GM21528 (cell line): ENCODE measurements at regions not wholly inside any gene's neighbourhood (a gene's known extent, or its start where the extent isn't known, plus 50 kb on each side); places are given as distances from the start of the nearest gene placed in this dataset.

ENCODE experiments used
- ATAC-seq: cut with Tn5 transposase; IDR thresholded peaks from one replicate; pipeline ENCODE4 v1.9.1; 2021; ENCODE audit warnings: mild to moderate bottlenecking, moderate library complexity; ENCODE audit not compliant: unreplicated experiment, low FRiP score

DNA sequence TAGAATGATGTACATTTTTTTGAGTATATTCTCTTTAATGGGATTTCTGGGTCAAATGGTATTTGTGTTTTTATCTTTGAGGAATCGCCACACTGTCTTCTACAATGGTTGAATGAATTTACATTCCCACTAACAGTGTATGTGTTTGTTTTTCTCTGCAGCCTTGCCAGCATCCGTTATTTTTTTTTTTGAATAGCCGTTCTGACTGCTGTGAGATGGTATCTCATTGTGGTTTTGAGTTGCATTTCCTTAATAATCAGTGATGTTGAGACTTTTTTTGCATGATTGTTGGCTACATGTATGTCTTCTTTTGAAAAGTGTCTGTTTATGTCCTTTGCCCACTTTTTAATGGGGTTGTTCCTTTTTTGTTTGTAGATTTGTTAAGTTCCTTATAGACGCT is 172.7 kb upstream of the CDH8 start:
- no peak for ATAC-seq

DNA sequence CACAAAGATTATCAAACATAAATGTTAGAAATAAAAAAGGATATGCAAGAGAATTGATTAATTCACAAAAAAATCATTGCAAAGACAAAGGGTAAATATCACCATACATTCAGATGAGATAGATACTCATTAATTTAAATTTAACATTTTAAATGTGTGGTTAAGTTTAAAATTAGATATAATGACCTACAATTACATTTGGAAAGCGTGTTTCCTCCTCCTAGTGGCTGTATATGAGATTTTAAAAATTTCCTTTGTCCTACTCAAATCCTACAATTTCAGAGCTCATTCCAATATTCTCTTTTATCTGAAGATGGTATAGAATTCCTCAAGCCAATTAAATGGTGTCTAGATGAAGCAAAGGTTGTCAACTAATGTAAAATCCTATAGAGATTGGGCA is 169.2 kb upstream of the CDH8 start:
- no peak for ATAC-seq

DNA sequence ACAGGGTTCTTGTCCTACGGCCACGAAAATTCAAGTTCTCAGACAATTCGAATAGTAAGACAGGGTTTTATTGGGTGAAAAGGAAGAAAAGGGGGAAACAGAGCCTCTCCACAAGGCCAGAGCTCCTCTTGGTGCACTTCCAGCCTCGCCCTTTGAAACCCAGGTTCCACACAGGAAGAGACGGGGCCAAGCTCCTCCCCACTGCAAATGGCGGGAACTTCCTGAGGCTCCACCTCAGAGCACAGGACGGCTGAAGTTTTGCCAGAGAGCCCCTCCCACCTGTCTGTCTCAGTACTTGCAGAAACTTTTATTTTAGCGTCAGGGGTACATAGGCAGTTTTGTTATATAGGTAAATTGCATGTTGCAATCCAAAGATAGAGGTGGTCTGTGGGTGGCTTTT is 165.7 kb upstream of the CDH8 start:
- no peak for ATAC-seq

DNA sequence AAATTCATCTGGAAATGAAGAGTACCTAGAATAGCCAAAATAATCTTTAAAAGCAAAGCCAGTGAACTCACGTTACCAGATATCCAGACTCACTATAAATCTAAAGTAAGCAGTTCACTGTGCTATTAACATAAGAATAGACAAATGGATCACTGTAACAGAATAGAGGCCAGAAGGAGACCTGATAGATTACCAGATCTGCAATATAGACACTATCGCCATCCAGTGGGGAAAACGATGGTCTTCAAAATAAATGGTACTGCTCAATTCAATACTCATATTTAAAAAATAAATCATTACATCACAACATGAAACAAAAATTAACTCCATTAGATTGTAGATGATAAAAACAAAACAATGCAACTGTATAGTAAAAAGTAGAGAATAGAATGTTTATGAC is 158.6 kb upstream of the CDH8 start:
- no peak for ATAC-seq

DNA sequence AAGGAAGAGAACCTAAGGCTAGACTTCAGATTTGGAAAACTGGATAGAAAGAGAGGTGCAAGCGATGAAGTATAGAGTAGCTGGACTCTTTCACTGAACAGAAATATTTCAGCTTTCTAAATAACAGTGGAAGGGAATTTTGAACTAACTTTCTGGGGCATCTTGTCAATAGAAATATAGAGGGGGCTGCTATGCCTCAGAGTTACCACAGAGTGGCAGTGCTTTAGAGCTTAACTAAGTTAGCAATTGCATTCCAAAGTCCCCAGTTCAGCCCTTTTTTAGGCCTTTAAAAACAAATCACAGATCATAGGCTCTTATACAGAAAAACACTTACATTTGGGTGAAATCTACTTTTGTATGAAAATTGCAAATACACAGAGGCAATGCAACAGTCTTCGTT is 154.2 kb upstream of the CDH8 start:
- ATAC-seq: no peak

DNA sequence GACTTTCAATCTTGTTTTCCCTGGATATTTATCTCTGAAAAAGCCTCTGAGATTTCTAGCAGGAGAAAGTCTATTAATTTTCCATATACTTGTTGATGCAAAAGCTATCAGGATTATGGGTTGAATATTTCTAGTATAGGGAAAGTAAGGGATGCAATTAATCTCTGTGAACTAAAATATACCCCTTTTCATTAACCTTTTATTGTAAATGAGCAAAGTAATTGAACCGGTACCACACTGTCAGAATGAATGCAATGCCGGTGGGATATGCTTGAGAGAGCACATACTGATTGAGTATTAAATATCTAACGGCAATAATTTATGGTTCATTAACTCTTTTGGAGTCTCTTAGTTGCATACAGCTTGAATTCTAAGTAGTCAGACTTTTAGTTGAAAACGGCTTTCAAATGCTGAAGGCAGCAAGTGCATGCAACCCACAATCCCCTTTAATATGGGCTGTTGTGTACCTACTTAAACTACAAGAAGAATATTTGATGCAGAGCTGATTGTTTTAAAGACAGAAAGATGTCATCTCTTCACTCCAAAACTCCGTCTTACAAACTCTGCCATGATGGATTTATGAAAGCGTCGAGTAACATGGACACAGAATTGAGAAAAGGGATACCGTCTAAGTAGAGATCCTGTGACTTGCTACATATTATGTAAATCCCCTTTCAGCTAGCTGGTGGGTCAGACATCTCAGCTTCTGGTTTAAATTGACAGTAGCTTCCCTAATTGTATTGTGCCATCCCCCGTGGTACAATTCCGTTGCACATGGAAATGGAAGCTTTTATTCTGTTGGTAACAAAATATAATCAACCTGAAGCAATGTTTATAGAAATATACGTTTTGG is 141.3 kb upstream of the CDH8 start:
- ATAC-seq: no peak

DNA sequence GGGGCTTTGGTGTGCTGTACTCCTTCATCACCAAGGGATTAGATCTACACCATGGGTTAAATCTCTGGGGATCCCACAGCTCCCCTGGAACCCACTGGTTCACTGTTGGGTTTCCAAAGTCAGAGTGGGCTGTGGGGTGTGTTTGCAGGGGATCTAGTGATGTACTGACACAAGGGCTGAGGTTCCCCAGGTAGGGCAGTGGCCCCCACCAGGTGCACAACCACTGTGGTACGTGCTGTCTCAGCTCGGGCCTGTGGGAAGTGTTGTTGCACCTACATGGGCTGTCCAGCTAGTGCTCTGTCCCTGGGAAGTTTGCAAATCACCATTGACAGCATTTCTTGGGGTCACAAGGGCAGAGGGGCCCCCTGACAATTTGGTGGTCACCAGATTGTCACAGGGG is 134.4 kb upstream of the CDH8 start:
- ATAC-seq: no peak

DNA sequence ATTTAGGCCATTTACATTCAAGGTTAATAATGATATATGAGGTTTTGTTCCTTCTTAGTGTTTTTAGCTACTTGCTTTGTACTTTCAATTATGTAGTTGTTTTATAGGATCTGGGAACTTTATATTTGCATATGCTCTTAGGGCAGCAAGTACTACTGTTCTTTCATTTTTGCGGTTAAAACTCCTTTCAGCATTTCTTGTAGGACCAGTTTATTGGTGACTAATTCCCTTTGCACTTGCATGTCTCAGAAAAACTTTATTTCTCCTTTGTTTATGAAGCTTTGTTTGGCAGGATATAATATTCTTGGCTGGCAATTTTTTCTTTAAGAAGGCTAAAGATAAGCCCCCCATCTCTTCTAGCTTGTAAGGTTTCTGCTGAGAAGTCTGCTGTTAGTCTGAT is 131.3 kb upstream of the CDH8 start:
- ATAC-seq: no peak

DNA sequence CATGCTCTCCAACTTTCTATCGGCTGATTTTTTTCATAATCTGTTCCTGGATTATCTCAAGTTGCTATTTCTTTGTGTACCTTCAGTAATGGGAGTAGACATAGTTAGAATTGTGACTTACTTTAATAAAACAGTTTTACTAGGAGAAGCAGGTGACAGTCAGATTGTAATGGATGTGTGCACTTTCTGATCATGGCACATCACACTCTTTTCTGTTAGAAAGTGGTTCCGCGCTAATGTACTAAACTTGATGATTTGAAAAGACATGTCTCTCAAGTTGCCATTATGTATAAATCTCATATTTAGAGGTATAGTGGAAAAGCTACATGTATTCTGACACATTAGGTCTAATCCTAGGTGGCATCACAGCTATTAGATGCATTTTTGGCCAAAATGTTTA is 121.3 kb upstream of the CDH8 start:
- no peak for ATAC-seq

DNA sequence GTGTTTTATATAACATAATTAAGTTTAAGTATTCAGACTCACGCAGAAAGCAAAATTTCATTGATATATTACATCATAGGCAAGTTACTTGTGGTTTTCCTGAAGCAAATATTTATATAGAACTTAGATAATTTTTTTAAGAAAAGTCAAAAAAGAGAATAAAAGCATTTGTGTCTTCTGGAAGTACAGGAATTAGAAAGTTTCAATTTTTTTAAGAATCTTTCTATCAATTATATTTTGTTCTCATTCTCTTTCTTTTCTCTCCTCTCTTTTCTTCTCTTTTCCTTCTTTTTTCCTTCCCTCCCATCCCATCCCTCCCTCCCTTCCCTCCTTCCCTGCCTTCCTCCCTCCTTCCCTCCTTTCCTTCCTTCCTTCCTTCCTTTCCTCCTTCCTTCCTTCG is 120.7 kb upstream of the CDH8 start:
- no peak for ATAC-seq

DNA sequence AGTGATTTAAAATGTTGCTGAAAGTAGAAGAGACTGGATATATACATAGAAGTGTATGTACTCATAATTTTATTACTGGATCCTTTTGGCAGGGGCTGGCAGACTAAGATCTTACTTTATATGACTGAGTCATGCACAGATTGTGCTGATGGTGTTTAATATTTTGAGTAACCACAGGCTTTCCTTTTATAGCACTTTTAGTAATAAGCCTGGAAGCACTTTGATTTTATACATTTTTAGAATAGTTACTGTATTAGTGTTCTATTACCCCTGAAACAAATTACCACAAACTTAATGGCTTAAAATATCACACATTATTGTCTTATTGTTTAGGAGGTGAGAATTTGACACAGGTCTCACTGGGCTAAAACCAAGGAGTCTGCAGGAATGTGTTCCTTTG is 113.4 kb upstream of the CDH8 start:
- ATAC-seq: no peak

DNA sequence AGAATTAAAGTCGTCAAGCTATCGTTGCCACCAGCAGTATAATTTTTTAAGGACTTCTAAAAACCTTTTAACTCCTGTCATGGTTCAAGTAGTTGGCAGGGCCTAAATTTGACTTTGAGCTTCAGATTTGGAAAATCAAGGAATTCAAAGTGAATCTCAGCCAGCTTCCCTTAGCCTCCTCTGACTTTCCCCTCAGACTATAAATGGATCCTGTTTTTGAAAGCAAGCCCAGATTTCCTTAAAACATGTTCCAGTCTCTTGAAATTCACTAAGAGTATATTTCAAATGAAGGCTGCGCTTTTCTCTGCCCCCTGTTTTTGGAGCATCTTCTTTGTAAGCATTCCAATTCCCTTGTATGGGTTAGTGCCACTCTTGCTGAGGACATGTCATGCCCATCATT is 101.8 kb upstream of the CDH8 start:
- ATAC-seq: no peak

DNA sequence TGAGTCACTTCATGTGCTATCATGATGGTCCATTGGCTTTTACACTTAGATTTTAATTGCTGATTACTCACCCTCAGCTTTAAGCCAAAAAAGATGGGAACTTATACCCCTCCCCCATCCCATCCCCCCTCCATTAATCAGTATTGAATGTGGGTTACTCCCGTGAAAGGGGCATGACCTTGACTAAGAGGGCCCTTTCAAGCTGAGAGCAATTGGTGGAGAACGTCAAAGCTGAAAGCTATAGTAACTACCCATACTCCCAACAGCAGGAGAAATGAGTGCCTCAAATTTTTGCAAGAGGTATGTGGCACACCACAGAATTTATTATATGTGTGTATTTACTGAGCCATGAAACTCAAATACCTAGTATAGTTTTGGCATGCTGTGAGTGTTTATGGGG is 99.7 kb upstream of the CDH8 start:
- ATAC-seq: no peak

DNA sequence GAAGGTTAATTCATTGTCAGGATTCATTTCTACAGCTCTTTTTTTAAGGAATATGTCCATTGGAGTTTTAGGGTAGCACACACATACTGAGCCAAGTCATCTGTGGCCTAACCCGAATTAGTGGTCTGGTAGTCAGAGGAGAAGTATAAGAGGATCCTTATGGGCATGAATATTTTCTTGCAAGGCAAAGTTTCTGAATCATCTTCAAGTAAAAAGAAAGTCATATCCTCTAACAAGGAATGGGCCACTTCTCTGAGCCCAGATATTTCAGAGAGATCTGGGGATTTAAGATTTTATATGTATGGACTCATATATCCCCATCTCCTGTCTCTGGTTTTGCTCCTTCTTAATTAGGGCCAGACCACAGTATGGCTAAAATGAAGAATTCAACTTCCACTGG is 99.2 kb upstream of the CDH8 start:
- ATAC-seq: no peak

DNA sequence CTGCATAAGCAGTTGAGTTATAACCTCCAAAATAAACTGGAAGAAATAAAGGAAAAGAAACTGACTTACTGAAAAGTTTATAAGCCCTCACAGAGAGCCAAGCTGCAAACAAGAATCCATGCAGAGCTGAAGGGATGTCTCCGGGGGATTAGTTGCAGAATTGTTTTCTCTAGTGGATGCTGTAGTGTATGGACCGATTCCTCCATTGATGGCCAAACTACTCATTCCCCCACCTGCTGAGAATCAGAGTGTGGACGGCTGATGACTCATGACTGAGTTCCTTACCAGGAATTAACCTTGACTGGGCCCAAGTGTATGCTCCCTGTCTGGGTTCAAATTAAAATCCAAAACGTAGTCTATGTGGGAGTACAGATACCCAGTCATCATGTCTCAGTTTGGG is 93.9 kb upstream of the CDH8 start:
- ATAC-seq: no peak

DNA sequence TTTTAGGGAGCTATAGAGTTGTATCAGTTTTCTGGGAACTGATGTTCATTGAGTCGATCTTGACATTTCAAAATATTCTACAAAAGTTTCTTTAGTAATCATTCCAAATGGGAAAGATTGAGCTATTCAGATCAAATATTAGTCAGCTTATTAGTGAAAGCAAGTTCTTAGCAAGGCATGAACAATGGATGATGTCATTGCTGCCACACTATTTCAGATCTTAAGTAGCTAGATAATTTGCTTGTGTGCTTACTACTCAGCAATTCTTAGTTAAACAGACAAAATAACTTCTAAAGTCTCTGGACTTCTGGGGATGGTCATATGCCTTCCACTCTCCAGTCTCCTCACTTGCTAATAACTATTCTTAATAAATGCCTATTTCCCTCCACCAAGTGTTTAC is 69.0 kb upstream of the CDH8 start:
- ATAC-seq: no peak

DNA sequence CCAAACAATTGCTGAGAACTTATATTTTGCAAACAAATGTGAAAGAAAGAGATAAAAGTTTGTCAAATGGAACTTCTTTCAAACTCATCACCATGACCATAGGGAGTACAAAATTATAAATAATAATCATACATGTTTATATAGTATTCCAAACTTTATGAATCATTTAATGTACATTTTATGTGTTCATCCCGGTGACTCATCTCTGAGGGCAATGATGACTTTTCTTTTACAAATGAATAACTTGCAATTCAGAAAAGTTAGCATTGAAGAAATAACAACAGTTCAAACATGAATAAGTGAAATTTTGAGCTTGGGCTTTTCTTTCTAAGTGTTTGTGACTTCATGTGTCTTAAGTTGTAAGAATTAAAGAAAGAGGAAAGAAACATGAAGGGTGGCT is 66.3 kb upstream of the CDH8 start:
- ATAC-seq: no peak

DNA sequence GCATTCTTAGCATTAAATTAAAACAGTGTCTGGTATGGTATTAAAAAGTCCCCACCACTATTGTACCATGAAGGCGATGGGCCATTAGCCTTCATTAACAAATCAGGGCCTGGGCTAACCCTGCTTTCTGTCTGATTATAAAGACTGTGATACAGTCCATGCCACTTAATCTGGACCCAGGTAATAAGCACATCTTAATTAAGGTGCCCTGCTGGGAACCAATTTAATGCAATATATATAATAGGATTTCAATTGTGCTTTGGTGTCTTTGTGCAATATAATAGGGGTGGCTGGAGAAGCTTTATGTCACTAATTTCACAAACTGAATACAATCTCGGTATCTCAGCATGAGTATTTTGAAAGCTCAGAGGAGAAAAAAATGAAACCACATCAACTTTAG is 64.4 kb upstream of the CDH8 start:
- ATAC-seq: no peak

DNA sequence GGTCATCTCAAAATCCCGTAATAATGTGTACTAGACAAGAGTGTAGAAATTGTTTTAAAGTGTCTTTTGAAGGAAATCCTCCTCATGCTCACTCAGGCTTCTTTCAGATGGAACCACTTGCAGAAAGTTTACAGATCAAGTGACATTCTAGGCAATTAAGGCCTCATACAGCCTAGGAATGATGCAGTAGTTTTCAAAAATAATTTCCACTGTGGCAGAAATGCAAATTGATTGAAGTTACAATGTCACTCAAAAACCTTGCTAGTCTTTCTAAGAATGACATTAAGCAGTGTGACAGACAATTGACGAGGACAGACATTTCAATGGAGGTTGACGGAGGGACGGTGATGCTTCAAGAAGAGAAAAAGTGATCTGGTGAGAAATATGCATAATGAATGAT is 53.5 kb upstream of the CDH8 start:
- ATAC-seq: no peak

DNA sequence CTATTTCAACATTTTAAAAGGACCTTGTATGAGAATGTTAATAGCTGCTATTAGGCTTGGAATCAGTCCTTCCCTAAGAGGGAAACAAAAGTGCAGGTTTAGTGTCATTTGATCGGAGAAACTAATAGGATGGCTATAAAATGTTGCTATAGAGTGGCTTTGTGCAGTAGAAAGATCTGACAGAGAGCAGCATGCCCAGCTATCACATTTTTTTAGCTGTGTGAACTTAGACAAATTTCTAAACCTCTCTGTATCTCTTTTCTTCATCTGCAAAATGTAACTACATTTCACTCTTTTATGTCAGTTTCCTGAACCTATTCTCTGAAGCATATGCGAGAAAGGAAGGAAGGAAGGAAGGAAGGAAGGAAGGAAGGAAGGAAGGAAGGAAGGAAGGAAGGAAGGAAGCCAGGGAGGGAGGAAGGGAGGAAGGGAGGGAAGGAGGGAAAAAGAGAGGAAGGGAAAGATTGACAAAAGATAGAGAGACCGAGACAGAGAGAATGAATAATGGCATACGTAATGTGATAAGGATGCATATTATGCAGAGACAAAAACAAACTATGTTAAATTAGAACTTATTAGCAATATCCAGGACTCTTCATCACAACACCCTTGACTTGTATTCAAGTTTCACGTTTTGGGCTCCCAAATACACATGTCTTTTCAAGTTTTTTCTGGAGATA is 52.6 kb upstream of the CDH8 start:
- ATAC-seq: no peak
